ENCODE measurements at regions not wholly inside any gene's neighbourhood (a gene's known extent, or its start where the extent isn't known, plus 50 kb on each side); places are given as distances from the start of the nearest gene placed in this dataset.
A peak's percentile ranks its signal among the peaks of the same experiment; 100 is the strongest.

GRCh38 chr11:91869686-91870085, 354.9 kb upstream of the FAT3 start:
- no peak for DNase-seq (ENCODE audit: low read depth)
- H3K4me3 ChIP-seq (ENCODE audit: low read depth, low read length) = no peak overlapping the region
- TF ChIP-seq CTCF (conservative IDR thresholded peaks at IDR 0.05; ENCODE audit: low read depth, low read length) = no peak

GRCh38 chr11:91866642-91867041, 358.0 kb upstream of the FAT3 start:
- no peak for DNase-seq (ENCODE audit: low read depth)
- no peak overlapping the region for H3K4me3 ChIP-seq (ENCODE audit: low read depth, low read length)

GRCh38 chr11:91860661-91861060, 364.0 kb upstream of the FAT3 start:
- H3K4me3 ChIP-seq (ENCODE audit: low read depth, low read length) = no peak overlapping the region
- no peak for TF ChIP-seq CTCF (conservative IDR thresholded peaks at IDR 0.05; ENCODE audit: low read depth, low read length)
- no peak for DNase-seq (ENCODE audit: low read depth)

More at GRCh38 chr11:91866642-91867041, 358.0 kb upstream of the FAT3 start:
- no peak for TF ChIP-seq CTCF (conservative IDR thresholded peaks at IDR 0.05; ENCODE audit: low read depth, low read length)

- TF ChIP-seq CTCF (conservative IDR thresholded peaks at IDR 0.05; ENCODE audit: low read depth, low read length) = no peak
- DNase-seq (ENCODE audit: low read depth) = no peak
- H3K4me3 ChIP-seq (ENCODE audit: low read depth, low read length) = no peak overlapping the region
Observed at GRCh38 chr11:91859666-91860065, 365.0 kb upstream of the FAT3 start.

GRCh38 chr11:91857179-91857578, 367.4 kb upstream of the FAT3 start:
- no peak for TF ChIP-seq CTCF (conservative IDR thresholded peaks at IDR 0.05; ENCODE audit: low read depth, low read length)
- peak; percentile 10 for DNase-seq (ENCODE audit: low read depth)

GRCh38 chr11:91854780-91855179, 369.8 kb upstream of the FAT3 start:
- no peak for DNase-seq (ENCODE audit: low read depth)
- no peak for TF ChIP-seq CTCF (conservative IDR thresholded peaks at IDR 0.05; ENCODE audit: low read depth, low read length)
- no peak overlapping the region for H3K4me3 ChIP-seq (ENCODE audit: low read depth, low read length)

More at GRCh38 chr11:91857179-91857578, 367.4 kb upstream of the FAT3 start:
- H3K4me3 ChIP-seq (ENCODE audit: low read depth, low read length) = no peak overlapping the region

- TF ChIP-seq CTCF (conservative IDR thresholded peaks at IDR 0.05; ENCODE audit: low read depth, low read length) = no peak
Observed at GRCh38 chr11:91854171-91854570, 370.4 kb upstream of the FAT3 start.

More at GRCh38 chr11:91854171-91854570, 370.4 kb upstream of the FAT3 start:
- H3K4me3 ChIP-seq (ENCODE audit: low read depth, low read length) = no peak overlapping the region
- no peak for DNase-seq (ENCODE audit: low read depth)
